Naive thymus-derived CD8-positive, alpha-beta T cell (primary cell): ENCODE measurements at regions not wholly inside any gene's neighbourhood (a gene's known extent, or its start where the extent isn't known, plus 50 kb on each side); places are given as distances from the start of the nearest gene placed in this dataset.
A peak's percentile ranks its signal among the peaks of the same experiment; 100 is the strongest.

Source experiments
- ATAC-seq, 2 donors: fragments of 150-1000 bp; cut with Tn5 transposase in 1 of 2; sonication (Bioruptor Pico), chemical (Tn5 transposase) in 1 of 2; 1 replicate in 1 of 2; 2 replicates in 1 of 2; pipeline ENCODE4 v1.10.0; 2021; ENCODE audit warnings: mild to moderate bottlenecking in 2 of 2, moderate library complexity in 2 of 2
- POLR2A ChIA-PET: fragments of 350-600 bp; sonication (Branson Sonifier 250); formaldehyde crosslinking; loops from one replicate; lab custom pipeline; 2021; ENCODE audit warnings: antibody characterized with exemption; lab: Charles Lee
- DNase-seq, 10 donors: peaks; one replicate each; pipeline versions ENCODE4 v3.0.0 to v3.0.0-alpha.2; 2020 to 2022
- H3K27ac Mint-ChIP-seq, 10 donors: one replicate each; pipeline ENCODE4 v1.8.0; 2020 to 2022; ENCODE audit warnings: mild to moderate bottlenecking in 10 of 10, mixed read lengths in 10 of 10, moderate library complexity in 4 of 10, inconsistent platforms in 1 of 10
- H3K27me3 Mint-ChIP-seq, 5 donors: one replicate each; pipeline ENCODE4 v1.8.0; 2021 to 2022; ENCODE audit warnings: mixed read lengths in 5 of 5
- H3K36me3 Mint-ChIP-seq, 3 donors: one replicate each; pipeline ENCODE4 v1.8.0; 2020 to 2022; ENCODE audit warnings: mixed read lengths in 3 of 3, mild to moderate bottlenecking in 2 of 3, inconsistent platforms in 1 of 3
- H3K4me1 Mint-ChIP-seq, 4 donors: one replicate each; pipeline ENCODE4 v1.8.0; 2021 to 2022; ENCODE audit warnings: mixed read lengths in 4 of 4
- H3K4me3 Mint-ChIP-seq, 10 donors: one replicate each; pipeline ENCODE4 v1.8.0; 2020 to 2022; ENCODE audit warnings: mild to moderate bottlenecking in 10 of 10, mixed read lengths in 10 of 10, moderate library complexity in 6 of 10, inconsistent platforms in 1 of 10
- H3K9me3 Mint-ChIP-seq, 9 donors: one replicate each; pipeline ENCODE4 v1.8.0; 2020 to 2022; ENCODE audit warnings: mixed read lengths in 9 of 9, mild to moderate bottlenecking in 3 of 9, inconsistent platforms in 1 of 9, moderate library complexity in 1 of 9

DNA sequence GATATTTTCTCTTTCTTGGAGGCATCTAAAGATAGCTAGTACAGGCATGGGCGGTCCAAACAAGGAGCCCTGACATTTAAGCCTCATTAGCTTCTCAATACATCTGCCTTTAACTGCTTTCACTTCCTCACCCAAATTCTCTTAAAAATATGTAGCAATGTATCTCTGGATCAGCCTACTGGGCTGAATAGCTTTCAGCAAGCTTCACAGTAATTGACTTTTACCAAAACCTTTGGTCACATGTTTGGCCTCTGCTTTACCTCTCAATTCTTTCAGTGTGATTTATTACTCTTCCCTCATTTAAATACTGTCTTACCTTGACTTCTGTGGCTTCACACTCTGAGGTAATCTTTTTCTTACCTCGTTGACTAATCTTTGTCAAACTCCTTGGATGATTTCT, 1618.1 kb downstream of the GRIK2 start:
- Mint-ChIP-seq H3K4me1 (no peaks in the 10 kb centered on the region), H3K27me3 (no peaks in the 10 kb centered on the region), H3K9me3 (peaks cover 8 to 26% (median 13%) of the 10 kb centered on the region in 9 donors), H3K4me3 (no peak overlapping the region), H3K27ac (no peak overlapping the region), H3K36me3 (no peaks in the 10 kb centered on the region)
- no peak for DNase-seq
- no peak for ATAC-seq
- POLR2A ChIA-PET, result no interaction called here

DNA sequence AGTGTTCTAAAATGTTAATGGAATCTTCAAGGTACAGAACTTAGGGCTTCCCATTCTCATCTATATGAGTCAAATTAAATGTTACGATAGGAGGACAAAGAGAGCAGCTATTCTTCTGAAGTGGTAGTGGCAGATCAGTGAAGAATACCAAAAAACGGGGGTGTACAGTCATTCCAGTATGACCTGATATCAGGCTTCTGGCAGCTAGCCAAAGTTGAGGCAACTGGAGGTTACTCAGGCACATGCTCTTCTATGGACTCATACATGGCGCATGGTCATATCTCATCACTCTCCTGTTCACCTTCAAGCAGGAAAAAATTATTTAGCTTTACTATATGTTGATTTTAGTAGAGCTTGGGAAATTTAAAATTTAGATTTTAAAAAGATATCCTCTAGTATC, 1608.8 kb downstream of the GRIK2 start:
- Mint-ChIP-seq H3K27me3 (no peaks in the 10 kb centered on the region), H3K4me1 (no peaks in the 10 kb centered on the region), H3K9me3 (peaks cover 0 to 22% (median 13%) of the 10 kb centered on the region in 9 donors), H3K36me3 (peaks cover 0 to 5% (median 0%) of the 10 kb centered on the region in 3 donors), H3K27ac (no peak overlapping the region), H3K4me3 (no peak overlapping the region)
- DNase-seq, result no peak
- POLR2A ChIA-PET, result no interaction called here
- no peak for ATAC-seq

- ATAC-seq (no peak), DNase-seq (no peak)
- no peak overlapping the region for H3K4me3 Mint-ChIP-seq
- no peaks in the 10 kb centered on the region for H3K4me1 Mint-ChIP-seq
- POLR2A ChIA-PET, result no interaction called here
- H3K27me3 Mint-ChIP-seq, result no peaks in the 10 kb centered on the region
- H3K36me3 Mint-ChIP-seq, result peaks cover 0 to 5% (median 0%) of the 10 kb centered on the region in 3 donors
- H3K9me3 Mint-ChIP-seq, result peaks cover 0 to 19% (median 11%) of the 10 kb centered on the region in 9 donors
- H3K27ac Mint-ChIP-seq, result no peak overlapping the region
Measured at GRCh38 chr6:103001724-103002123, 1608.2 kb downstream of the GRIK2 start.

DNA sequence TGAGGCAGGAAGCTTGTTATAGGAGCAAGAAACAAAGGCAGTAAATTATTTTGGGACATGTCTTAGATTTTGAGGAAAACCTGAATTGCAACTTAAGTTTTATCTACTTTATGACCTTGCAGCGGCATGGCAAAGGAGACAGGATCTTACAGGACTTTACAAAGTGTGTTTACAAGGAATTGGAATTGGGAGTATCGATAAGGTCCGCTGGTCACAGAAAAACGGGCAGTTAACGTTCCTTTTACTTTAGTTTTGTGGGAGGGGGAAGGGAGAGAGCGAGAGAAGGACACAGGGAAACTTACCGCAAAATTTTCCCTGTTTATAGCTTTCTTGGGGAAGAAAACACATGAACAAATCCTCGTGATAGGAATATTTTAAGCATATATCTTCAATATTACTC, 1607.2 kb downstream of the GRIK2 start:
- DNase-seq (no peak), ATAC-seq (no peak)
- no peak overlapping the region for H3K27ac Mint-ChIP-seq
- no peaks in the 10 kb centered on the region for H3K27me3 Mint-ChIP-seq
- H3K4me1 Mint-ChIP-seq, result no peaks in the 10 kb centered on the region
- no peak overlapping the region for H3K4me3 Mint-ChIP-seq
- POLR2A ChIA-PET, result no interaction called here
- peaks cover 0 to 12% (median 8%) of the 10 kb centered on the region in 9 donors for H3K9me3 Mint-ChIP-seq
- peaks cover 0 to 5% (median 0%) of the 10 kb centered on the region in 3 donors for H3K36me3 Mint-ChIP-seq

GRCh38 chr6:102995491-102995890, 1602.0 kb downstream of the GRIK2 start:
- Mint-ChIP-seq H3K27ac (no peak overlapping the region), H3K36me3 (no peaks in the 10 kb centered on the region), H3K27me3 (no peaks in the 10 kb centered on the region), H3K4me3 (no peak overlapping the region), H3K9me3 (peaks cover 0 to 11% (median 4%) of the 10 kb centered on the region in 9 donors), H3K4me1 (no peaks in the 10 kb centered on the region)
- no peak for DNase-seq
- no peak for ATAC-seq
- POLR2A ChIA-PET, result no interaction called here

DNA sequence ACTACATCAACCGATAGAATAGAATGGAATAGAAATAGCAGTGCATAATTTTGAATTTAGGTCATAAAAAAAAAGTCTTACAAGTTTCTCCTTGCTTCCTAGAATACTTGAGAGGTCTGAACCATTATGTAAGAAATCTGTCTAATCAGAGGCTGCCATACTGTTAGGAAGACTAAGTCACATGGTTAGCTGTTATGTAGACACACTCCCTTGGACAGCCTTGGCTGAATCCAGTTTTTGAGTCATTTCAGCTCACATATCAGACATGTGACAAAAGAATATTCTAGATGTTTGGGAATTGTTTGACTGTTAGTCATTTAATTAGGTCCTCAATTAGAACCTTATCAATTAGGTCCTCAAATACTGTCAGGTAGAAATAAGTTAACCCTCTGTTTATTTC, 1601.4 kb downstream of the GRIK2 start:
- H3K9me3 Mint-ChIP-seq, result peaks cover 0 to 12% (median 3%) of the 10 kb centered on the region in 9 donors
- no peak overlapping the region for H3K4me3 Mint-ChIP-seq
- DNase-seq, result no peak
- no peak overlapping the region for H3K27ac Mint-ChIP-seq
- no peaks in the 10 kb centered on the region for H3K27me3 Mint-ChIP-seq
- POLR2A ChIA-PET, result no interaction called here
- H3K36me3 Mint-ChIP-seq, result no peaks in the 10 kb centered on the region
- no peaks in the 10 kb centered on the region for H3K4me1 Mint-ChIP-seq
- no peak for ATAC-seq

DNA sequence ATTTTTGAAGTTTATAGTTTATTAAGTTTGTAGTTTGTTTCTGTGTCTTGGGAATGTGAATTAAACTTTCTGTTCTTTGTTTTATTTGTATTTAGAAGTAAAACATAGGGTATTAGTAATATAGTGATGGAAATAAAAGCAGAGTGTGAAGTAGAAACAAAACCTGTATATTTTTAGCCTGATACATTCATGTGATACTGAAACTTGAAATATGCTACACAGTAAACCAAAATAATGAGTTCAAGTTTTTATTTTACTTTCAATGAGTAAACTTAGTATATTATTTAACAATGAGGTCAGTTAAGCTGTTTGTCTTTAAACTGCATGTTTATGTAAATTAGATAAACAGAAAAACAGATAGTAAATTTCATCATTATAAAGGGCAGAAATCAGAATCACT, 1592.6 kb downstream of the GRIK2 start:
- no peaks in the 10 kb centered on the region for H3K27me3 Mint-ChIP-seq
- H3K27ac Mint-ChIP-seq, result no peak overlapping the region
- no peak for DNase-seq
- H3K36me3 Mint-ChIP-seq, result no peaks in the 10 kb centered on the region
- no peak for ATAC-seq
- peaks cover 0 to 11% (median 3%) of the 10 kb centered on the region in 9 donors for H3K9me3 Mint-ChIP-seq
- H3K4me3 Mint-ChIP-seq, result no peak overlapping the region
- H3K4me1 Mint-ChIP-seq, result no peaks in the 10 kb centered on the region
- POLR2A ChIA-PET, result no interaction called here

GRCh38 chr6:102984357-102984756, 1590.8 kb downstream of the GRIK2 start:
- no peak for ATAC-seq
- Mint-ChIP-seq H3K27ac (peak overlapping the region in 1 of 10 donors; percentile 18), H3K9me3 (peaks cover 0 to 8% (median 3%) of the 10 kb centered on the region in 9 donors), H3K4me1 (no peaks in the 10 kb centered on the region), H3K27me3 (no peaks in the 10 kb centered on the region), H3K36me3 (no peaks in the 10 kb centered on the region), H3K4me3 (no peak overlapping the region)
- POLR2A ChIA-PET, result no interaction called here
- DNase-seq, result no peak

DNA sequence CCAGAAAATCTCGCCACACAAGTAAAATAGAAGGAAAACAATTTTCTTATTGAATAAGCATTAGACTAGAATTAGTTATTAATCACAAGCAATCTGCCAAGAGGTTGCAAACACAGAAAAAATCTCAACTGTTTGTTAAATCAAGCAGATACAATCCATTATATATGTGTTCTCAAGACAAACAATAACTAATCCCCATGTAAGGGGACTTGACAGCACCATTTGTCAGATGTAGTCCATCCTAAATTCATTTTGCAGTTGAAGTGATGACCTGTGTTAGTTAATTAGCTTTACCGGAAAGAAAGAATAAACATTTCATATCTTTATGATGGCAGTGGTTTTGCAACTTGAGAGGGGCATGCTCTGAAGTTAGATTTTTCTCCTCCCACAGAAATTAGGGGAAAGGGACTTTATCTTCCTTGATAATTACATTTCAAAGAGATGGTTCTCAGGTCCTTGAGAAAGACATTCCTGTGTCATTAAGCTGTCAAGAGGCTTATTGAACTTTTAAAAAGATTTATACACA, 1588.0 kb downstream of the GRIK2 start:
- ATAC-seq (no peak), DNase-seq (no peak)
- Mint-ChIP-seq H3K4me3 (no peak overlapping the region), H3K36me3 (no peaks in the 10 kb centered on the region), H3K9me3 (peaks cover 3 to 8% (median 5%) of the 10 kb centered on the region in 9 donors), H3K4me1 (no peaks in the 10 kb centered on the region), H3K27ac (no peak overlapping the region), H3K27me3 (no peaks in the 10 kb centered on the region)
- POLR2A ChIA-PET, result no interaction called here

DNA sequence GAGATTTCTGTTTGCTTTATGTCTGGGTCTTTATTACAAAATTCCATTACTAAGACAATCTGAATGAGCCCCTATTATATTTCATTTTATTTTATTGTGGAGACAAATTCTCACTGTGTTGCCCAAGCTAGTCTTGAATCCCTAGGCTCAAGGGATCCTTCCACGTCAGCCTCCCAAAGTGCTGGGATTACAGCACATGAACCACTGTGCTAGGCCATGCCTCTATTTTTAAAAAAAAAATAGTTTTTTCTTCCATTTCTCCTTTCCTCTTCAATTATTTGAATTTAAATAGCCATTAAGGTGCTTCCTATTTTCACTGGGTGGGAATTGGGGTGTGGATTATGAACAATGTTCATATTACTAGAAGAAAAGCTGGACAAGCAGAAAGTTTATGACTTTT, 1587.4 kb downstream of the GRIK2 start:
- Mint-ChIP-seq H3K27ac (no peak overlapping the region), H3K36me3 (no peaks in the 10 kb centered on the region), H3K9me3 (peaks cover 3 to 11% (median 7%) of the 10 kb centered on the region in 9 donors), H3K4me3 (no peak overlapping the region), H3K27me3 (no peaks in the 10 kb centered on the region), H3K4me1 (no peaks in the 10 kb centered on the region)
- POLR2A ChIA-PET, result no interaction called here
- DNase-seq (no peak), ATAC-seq (no peak)

DNA sequence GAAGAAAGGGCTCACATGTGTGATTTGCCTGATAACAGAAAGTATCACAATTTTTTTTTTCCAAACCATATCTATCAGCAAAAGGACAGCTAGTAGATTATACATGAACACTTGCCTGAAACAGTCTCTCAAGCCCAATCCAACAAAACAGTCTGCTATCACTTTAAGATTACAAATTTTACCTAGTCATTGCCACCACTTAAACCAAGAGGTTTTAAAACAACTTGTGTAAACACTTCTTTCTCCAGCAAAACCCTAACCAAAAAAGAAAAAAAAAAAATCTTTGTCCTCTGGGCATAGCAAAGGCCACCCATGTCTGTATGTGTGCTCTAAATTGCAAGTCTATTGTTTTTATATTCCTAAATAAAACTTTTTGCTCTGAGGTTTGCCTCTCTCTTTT, 1568.4 kb downstream of the GRIK2 start:
- ATAC-seq (no peak), DNase-seq (no peak)
- H3K27me3 Mint-ChIP-seq, result no peaks in the 10 kb centered on the region
- peaks cover 0 to 3% (median 0%) of the 10 kb centered on the region in 9 donors for H3K9me3 Mint-ChIP-seq
- H3K36me3 Mint-ChIP-seq, result no peaks in the 10 kb centered on the region
- no peaks in the 10 kb centered on the region for H3K4me1 Mint-ChIP-seq
- H3K4me3 Mint-ChIP-seq, result no peak overlapping the region
- H3K27ac Mint-ChIP-seq, result no peak overlapping the region
- POLR2A ChIA-PET, result no interaction called here

- no peaks in the 10 kb centered on the region for H3K36me3 Mint-ChIP-seq
- DNase-seq, result no peak
- ATAC-seq, result no peak
- POLR2A ChIA-PET, result no interaction called here
- peaks cover 0 to 16% (median 0%) of the 10 kb centered on the region in 9 donors for H3K9me3 Mint-ChIP-seq
- H3K27me3 Mint-ChIP-seq, result no peaks in the 10 kb centered on the region
- H3K4me1 Mint-ChIP-seq, result no peaks in the 10 kb centered on the region
- H3K27ac Mint-ChIP-seq, result no peak overlapping the region
- H3K4me3 Mint-ChIP-seq, result no peak overlapping the region
Measured at GRCh38 chr6:102950967-102951366, 1557.5 kb downstream of the GRIK2 start.

- POLR2A ChIA-PET, result no interaction called here
- no peak overlapping the region for H3K4me3 Mint-ChIP-seq
- H3K27me3 Mint-ChIP-seq, result no peaks in the 10 kb centered on the region
- H3K4me1 Mint-ChIP-seq, result no peaks in the 10 kb centered on the region
- ATAC-seq (no peak), DNase-seq (no peak)
- no peaks in the 10 kb centered on the region for H3K36me3 Mint-ChIP-seq
- H3K9me3 Mint-ChIP-seq, result peaks cover 0 to 16% (median 0%) of the 10 kb centered on the region in 9 donors
- H3K27ac Mint-ChIP-seq, result no peak overlapping the region
Measured at GRCh38 chr6:102944475-102944874, 1551.0 kb downstream of the GRIK2 start.

- no peaks in the 10 kb centered on the region for H3K27me3 Mint-ChIP-seq
- H3K4me3 Mint-ChIP-seq, result no peak overlapping the region
- POLR2A ChIA-PET, result no interaction called here
- H3K9me3 Mint-ChIP-seq, result peaks cover 0 to 9% (median 0%) of the 10 kb centered on the region in 9 donors
- H3K4me1 Mint-ChIP-seq, result no peaks in the 10 kb centered on the region
- no peak overlapping the region for H3K27ac Mint-ChIP-seq
- ATAC-seq (no peak), DNase-seq (no peak)
- H3K36me3 Mint-ChIP-seq, result no peaks in the 10 kb centered on the region
Measured at GRCh38 chr6:102942206-102942605, 1548.7 kb downstream of the GRIK2 start.
